GM19351 (cell line): ENCODE measurements at regions not wholly inside any gene's neighbourhood (a gene's known extent, or its start where the extent isn't known, plus 50 kb on each side); places are given as distances from the start of the nearest gene placed in this dataset.

Experiments
- ATAC-seq: cut with Tn5 transposase; IDR thresholded peaks from one replicate; pipeline ENCODE4 v1.9.1; 2021; ENCODE audit warnings: mild to moderate bottlenecking, moderate library complexity; ENCODE audit not compliant: unreplicated experiment

DNA sequence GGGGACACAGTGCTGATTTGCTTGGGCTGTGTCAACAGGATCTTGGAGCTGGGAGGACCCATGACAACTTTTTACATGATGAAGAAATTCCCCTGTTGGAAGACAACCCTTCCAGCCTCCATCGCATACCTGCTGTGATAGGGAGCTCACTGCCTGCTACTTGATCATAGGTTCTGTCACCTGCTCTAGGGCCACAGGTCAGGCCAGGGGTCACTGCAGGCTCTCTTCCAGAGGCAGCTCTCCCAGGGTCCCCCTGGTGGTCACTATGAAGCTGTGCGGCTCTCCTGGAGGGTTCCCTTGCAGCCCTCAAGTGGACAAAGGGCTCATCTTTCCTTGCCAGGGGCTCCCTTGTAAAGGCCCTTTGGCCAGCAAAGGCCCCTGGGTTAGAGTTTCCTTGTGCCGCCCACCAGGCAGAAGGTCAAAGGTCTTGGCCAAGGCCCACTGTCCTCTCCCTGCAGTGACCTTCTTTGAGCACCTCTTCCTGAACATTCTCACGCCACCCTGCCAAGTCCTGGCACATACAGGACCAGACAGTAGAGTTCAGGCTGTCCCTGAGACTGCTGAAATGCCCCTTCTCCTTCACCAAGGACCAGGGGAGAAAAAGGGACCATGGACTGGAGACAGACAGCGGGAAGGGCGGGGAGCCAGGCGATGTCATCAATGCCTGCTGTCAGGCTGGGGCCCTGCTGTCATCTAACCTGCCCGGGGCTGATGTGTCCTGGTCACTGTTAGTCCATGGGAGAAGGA is 345.1 kb downstream of the DYSF start:
- ATAC-seq, result peak; percentile 81

DNA sequence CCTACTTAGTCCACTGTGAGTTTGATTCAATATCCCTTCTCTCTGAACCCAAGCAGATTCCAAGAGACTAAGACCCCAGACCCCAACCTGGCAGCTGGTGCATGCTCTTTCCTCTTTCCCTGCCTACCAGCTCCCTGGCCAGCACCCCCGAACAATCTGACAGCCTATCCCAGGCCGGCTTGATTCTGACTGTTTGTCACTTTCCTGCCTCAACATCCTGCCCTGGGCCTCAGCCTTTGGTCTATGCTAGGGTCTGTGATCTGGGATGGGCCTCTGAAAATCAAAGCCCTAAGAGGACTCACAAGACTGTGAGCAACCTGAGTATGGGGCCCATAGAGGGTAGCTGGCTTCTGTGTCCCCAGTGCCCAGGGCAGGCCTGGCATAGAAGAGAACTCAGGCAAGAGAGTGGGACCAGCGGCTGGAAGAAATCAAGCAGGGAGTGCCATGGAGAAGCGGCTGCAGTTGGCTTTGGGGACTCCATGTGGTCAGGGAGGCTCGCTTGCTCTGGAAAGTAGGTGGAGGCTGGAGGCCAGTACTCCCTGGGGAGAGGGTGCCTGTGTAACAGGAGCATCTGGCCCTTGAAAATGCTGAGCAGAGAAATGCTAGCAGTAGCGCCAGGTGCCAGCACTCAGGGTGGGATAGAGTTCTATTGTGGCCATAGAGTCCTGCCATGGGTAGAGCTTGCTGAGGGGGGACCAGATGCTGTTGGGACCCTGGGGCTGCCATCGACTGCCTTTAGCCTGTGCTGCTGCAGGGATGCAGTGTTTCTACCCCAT is 343.9 kb downstream of the DYSF start:
- ATAC-seq, result no peak

DNA sequence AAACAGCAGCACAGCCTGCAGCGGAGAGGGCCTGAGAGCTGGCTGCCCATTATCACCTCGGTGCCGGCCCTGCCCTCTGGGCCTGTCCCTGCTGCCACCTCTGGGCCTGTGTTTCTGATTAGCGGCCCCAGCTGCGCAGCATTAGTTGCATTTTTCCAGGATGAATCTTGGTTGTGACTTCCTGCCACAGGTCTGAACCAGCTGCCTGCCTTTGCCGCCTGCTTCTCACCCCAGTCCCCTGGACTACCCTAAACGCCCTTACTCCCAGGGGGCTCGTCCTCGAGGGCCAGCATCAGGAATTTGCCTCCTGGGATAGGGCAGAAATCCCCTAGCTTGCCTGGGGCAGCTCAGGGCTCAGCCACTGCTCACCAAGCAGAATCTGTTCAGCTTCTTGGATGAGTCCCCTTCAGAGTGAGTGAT is 342.8 kb downstream of the DYSF start:
- no peak for ATAC-seq

GRCh38 chr2:71795486-71795885 is 342.1 kb downstream of the DYSF start:
- ATAC-seq, result no peak

DNA sequence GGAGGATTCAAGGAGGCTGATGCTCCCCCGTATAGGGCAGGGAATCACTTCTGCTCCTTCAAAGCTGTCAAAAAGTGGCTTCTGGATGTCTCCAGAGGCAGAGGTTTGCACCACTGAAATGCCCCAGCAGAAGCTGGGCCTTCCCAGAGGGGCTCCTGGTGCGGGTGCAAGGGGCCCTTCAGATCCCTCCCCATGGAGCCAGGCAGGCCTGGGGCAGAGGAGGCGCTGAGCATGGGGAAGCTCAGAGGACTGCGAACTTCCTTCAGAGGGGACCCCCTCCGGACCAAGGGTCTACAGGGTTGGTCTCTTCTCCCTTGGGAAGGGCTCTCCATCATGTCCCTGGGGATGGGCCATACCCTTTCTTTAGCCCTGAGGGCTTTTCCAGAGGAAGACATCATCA is 341.2 kb downstream of the DYSF start:
- ATAC-seq, result no peak

DNA sequence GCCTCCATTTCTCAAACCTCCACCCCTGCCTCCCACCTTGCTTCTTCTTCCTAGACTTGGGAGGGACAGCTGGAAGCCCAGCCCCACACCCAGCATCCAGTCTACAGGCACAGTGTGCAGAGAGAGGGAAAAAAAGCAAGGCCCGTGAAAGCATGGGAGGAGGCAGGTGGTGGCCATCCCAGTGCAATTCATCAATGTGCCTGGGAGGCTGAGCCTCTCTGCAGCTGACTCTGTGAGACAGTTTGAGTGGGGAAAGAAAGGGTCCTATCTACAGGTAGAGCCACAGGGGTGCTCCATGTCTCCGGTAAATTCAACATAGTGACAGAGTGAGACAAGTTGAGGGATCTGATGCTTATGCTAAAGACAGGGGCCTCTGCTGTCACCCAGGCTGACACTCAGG is 340.6 kb downstream of the DYSF start:
- ATAC-seq, result no peak

GRCh38 chr2:71792926-71793761 is 339.8 kb downstream of the DYSF start:
- ATAC-seq, result no peak

- ATAC-seq, result no peak
Observed at GRCh38 chr2:71791501-71792135, 338.3 kb downstream of the DYSF start.

DNA sequence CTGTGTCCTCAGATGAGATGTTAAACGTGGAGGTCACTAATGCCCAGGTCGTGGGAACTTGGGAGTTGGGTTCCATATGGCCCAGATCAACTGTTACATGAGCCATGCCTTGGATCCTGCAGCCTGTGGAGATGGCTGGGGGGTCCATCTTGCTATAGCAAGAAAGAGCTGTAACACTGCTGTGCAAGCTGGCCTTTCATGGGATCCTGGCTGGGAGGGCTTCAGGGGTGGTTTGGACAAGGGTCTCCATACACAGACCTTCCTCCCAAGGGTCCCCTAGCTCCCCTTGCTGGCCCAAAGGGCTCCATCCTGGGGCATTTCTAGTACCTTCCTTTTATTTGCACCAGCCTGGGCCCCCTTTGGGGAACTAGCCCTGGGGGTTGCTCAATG is 337.7 kb downstream of the DYSF start:
- ATAC-seq, result no peak

GRCh38 chr2:71790226-71791060 is 337.1 kb downstream of the DYSF start:
- ATAC-seq, result no peak

- ATAC-seq, result no peak
Observed at GRCh38 chr2:71789556-71790204, 336.3 kb downstream of the DYSF start.

GRCh38 chr2:71788601-71789240 is 335.4 kb downstream of the DYSF start:
- no peak for ATAC-seq

DNA sequence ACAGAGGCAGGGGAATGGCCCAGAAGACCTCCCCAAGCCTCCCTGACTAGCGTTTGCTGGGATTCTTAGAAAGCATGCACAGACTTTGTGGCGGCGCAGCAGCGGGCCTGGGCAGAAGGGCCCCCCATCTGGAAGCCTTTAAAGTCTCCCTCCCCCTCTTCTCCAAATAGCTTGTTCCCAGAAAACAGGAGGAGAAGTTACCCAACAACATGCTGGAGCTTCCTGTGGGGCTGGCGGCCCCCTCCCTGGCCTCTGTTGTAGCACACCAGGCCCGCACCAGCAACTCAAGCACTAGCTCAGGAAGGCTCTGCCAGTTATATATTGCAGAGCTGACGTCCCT is 334.8 kb downstream of the DYSF start:
- ATAC-seq, result no peak

- ATAC-seq, result no peak
Observed at GRCh38 chr2:71787476-71788185, 334.3 kb downstream of the DYSF start.

GRCh38 chr2:71787108-71787415 is 333.7 kb downstream of the DYSF start:
- ATAC-seq, result no peak

GRCh38 chr2:71786291-71787107 is 333.1 kb downstream of the DYSF start:
- no peak for ATAC-seq

DNA sequence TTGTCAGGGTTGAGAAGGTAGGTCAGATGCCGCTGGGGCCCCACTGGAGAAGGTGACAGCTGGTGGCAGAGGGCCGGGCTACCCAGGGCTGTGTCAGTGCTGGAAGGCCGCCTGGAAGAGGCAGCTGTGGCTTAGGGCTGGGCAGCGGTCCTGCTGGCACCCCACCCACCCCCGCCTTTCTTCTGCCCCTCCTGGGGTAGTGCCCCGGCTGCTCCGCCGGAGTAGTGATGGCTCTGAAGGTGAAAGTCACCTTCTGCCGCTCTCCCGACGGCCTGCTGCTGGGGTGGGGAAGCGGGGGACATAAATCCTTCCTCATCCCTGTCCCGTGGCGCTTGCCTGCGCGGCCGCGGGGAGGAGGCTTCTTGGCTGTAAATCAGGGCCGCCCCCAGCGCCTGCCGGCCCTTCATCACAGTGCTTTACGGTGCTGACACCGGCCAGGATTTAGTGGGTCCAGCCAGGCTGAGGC is 332.2 kb downstream of the DYSF start:
- no peak for ATAC-seq
